Spinal cord (tissue), 9 donors: ENCODE measurements at regions not wholly inside any gene's neighbourhood (a gene's known extent, or its start where the extent isn't known, plus 50 kb on each side); places are given as distances from the start of the nearest gene placed in this dataset.
"Not testable (repeated sequence)": the region's sequence is repeated elsewhere in the genome, so short reads cannot be mapped to it uniquely, and the experiment has no call there.

Experiments
- DNase-seq, 6 donors: peaks; one replicate each; pipeline versions ENCODE4 v3.0.0 to v3.0.0-alpha.2; 2013 to 2015; ENCODE audit warnings: low spot score in 6 of 6, low read depth in 4 of 6
- H3K27ac ChIP-seq: one replicate; pipeline ENCODE4 v1.5.1; 2013; ENCODE audit warnings: low read depth, low read length, control low read depth
- H3K27me3 ChIP-seq: one replicate; pipeline ENCODE4 v1.6.1; 2013; ENCODE audit warnings: low read length; ENCODE audit not compliant: control insufficient read depth, insufficient read depth
- H3K36me3 ChIP-seq: one replicate; pipeline ENCODE4 v1.6.1; 2013; ENCODE audit warnings: low read length; ENCODE audit not compliant: control insufficient read depth, insufficient read depth
- H3K4me1 ChIP-seq: one replicate; pipeline ENCODE4 v1.6.1; 2013; ENCODE audit warnings: low read length; ENCODE audit not compliant: control insufficient read depth, insufficient read depth
- H3K4me3 ChIP-seq: one replicate; pipeline ENCODE4 v1.5.1; 2013; ENCODE audit warnings: low read depth, low read length, control low read depth
- H3K9me3 ChIP-seq: one replicate; pipeline ENCODE4 v1.6.1; 2013; ENCODE audit warnings: low read length; ENCODE audit not compliant: control insufficient read depth, insufficient read depth
- WGBS: methylation state at CpG from one replicate; pipeline ENCODE4 v1.1.5; 2013; ENCODE audit warnings: missing lambda C conversion rate; ENCODE audit not compliant: insufficient coverage; 5-methylcytosine and 5-hydroxymethylcytosine counted together
- donor health status: healthy.

DNA sequence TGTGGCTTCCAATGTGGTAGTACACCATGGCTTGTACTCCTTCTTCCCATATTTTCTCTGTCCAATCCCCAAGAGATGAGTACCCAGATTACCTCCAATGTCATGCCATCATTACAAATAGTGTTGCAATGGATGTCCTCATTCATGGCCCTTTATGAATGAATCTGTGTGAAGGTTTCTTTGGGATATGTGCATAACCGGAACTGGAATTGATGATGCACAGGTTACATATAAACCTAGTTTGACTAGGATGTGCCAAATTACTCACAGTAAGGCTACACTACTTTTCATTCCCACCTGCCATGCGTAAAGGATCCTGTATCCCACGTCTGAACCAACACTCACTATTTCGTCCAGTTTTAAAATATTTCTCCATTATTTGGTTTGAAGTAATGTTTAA lies 173.9 kb upstream of the CXCR4 start:
- H3K4me1 ChIP-seq: no peaks in the 10 kb centered on the region
- no CpG with 5 or more reads among the region's 4 CpGs for WGBS
- no peaks in the 10 kb centered on the region for H3K27me3 ChIP-seq
- no peaks in the 10 kb centered on the region for H3K36me3 ChIP-seq
- H3K4me3 ChIP-seq: no peak overlapping the region
- no peak overlapping the region for H3K27ac ChIP-seq
- H3K9me3 ChIP-seq: no peaks in the 10 kb centered on the region
- no peak for DNase-seq

GRCh38 chr2:136290326-136290725 lies 172.4 kb upstream of the CXCR4 start:
- Histone ChIP-seq H3K27me3 (no peaks in the 10 kb centered on the region), H3K9me3 (no peaks in the 10 kb centered on the region), H3K36me3 (no peaks in the 10 kb centered on the region), H3K4me1 (no peaks in the 10 kb centered on the region), H3K4me3 (no peak overlapping the region), H3K27ac (no peak overlapping the region)
- WGBS: no CpG with 5 or more reads among the region's 1 CpG
- no peak for DNase-seq

DNA sequence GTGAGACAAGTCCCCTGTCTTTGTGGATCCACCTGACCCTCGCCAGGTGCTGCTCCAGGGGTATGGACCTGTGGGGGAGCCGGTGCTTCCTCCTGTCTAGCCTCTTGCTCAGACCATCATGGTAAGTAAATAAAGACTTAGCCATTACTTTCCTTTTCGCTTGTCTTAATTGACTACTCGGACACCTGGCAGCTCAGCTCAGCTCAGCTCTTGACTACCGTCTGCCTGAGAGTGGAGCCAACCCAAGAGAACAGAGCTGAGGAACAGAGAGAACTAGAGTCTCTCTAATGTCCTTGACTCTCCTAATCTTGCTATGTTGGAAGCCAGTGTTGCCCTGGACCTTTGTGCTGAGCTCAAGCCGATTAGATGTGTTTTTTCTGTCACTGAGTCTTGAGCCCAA lies 170.3 kb upstream of the CXCR4 start:
- no peak for DNase-seq
- no peak overlapping the region for H3K27ac ChIP-seq
- H3K4me3 ChIP-seq: no peak overlapping the region
- WGBS: 92% methylated on average over 5 of the region's 6 CpGs
- H3K27me3 ChIP-seq: no peaks in the 10 kb centered on the region
- H3K36me3 ChIP-seq: no peaks in the 10 kb centered on the region
- no peaks in the 10 kb centered on the region for H3K4me1 ChIP-seq
- H3K9me3 ChIP-seq: no peaks in the 10 kb centered on the region

DNA sequence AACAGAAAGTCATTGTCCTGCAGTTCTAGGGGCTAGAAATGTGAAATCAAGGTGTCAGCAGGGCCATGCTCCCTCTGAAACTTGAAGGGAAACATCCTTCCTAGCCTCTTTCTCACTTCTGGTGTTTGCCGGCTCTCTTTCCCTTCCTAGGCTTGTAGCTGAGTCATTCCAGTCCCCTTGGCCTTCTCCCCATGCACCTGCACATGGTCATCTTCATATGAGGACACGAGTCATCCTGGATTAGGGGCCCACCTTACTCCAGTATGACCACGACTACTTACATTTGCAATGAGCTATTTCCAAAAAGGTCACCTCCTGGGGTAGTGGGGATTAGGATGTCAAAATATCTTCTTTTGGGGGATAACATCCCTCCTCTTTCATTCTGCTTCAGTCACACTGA lies 168.5 kb upstream of the CXCR4 start:
- Histone ChIP-seq H3K9me3 (no peaks in the 10 kb centered on the region), H3K4me3 (no peak overlapping the region), H3K27me3 (no peaks in the 10 kb centered on the region), H3K36me3 (no peaks in the 10 kb centered on the region), H3K27ac (no peak overlapping the region), H3K4me1 (peaks cover 6% of the 10 kb centered on the region)
- WGBS: 86% methylated on average over 1 of the region's 3 CpGs
- DNase-seq: no peak

GRCh38 chr2:136284226-136285119 lies 166.5 kb upstream of the CXCR4 start:
- no peaks in the 10 kb centered on the region for H3K36me3 ChIP-seq
- H3K9me3 ChIP-seq: no peaks in the 10 kb centered on the region
- peaks cover 6% of the 10 kb centered on the region for H3K4me1 ChIP-seq
- 79% methylated on average over 2 of the region's 4 CpGs for WGBS
- DNase-seq: no peak
- H3K27ac ChIP-seq: no peak overlapping the region
- no peaks in the 10 kb centered on the region for H3K27me3 ChIP-seq
- H3K4me3 ChIP-seq: no peak overlapping the region

DNA sequence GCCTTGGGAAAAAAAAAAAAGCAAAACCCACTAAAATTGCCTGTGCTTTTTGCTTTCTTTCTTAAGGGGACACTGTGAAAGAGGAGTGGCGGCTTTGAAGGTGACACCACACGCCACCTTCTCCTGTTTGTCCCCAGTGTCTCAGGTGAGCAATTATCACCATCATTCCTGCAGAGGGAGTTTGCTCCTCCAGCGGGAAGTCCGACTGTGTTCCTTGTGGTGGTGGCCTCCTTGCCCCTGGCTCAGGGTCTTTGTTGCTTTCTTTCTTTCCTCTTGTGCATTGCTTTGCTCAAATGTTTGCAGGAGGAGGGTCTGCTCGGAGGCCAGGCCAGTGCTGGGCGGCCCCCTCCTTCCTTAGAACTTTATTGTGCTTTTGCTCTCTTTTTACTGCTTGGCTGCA lies 164.3 kb upstream of the CXCR4 start:
- Histone ChIP-seq H3K27ac (no peak overlapping the region), H3K4me1 (peaks cover 6% of the 10 kb centered on the region), H3K27me3 (no peaks in the 10 kb centered on the region), H3K36me3 (no peaks in the 10 kb centered on the region), H3K4me3 (no peak overlapping the region), H3K9me3 (no peaks in the 10 kb centered on the region)
- 63% methylated on average over 2 of the region's 6 CpGs for WGBS
- DNase-seq: no peak

DNA sequence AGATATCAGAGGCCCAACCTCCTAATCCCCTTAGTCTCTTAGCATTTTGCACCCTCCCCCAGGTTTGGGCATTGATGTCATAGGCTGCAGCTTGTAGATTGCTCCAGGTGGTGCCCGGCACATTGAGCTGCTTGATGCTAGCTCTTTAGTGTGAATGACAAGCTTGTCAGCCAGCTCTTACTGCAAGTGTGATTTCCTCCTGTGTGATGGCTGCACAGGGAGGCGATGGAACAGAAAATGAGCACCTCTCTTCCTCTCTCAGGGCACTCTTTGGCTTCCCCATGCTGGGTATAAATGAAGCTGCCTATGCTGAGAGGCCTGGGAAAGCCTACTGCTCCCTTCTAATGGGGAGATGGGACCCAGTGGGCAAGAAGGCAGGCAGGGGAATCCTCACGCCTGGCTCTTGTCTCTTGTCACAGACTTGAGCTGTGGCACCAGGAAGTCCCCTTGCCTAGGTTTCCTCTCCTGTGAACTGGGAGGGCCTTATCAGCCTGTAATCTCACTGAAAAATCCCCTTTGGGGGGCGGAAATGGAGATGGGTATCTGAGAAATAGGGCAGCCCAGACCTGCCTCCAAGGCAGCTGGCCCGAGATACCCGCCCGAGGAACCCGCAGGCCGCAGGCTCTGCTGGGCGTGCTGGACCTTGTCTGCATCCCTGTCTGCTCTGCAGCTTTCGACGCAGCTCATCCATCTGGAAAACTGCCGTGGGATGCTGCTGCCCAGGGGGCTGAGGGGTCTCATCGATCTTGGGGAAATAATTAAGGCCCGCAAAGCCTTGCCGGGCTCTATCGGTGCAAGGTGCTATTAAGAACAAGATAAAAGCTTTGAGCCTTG lies 163.5 kb upstream of the CXCR4 start:
- Histone ChIP-seq H3K4me3 (no peak overlapping the region), H3K4me1 (peaks cover 6% of the 10 kb centered on the region), H3K9me3 (no peaks in the 10 kb centered on the region), H3K27ac (no peak overlapping the region), H3K36me3 (no peaks in the 10 kb centered on the region), H3K27me3 (no peaks in the 10 kb centered on the region)
- 65% methylated on average over 15 of the region's 17 CpGs for WGBS
- peak in 1 of 6 donors; percentile 47 for DNase-seq

GRCh38 chr2:136266346-136266745 lies 148.4 kb upstream of the CXCR4 start:
- H3K4me3 ChIP-seq, H3K27me3 ChIP-seq, H3K4me1 ChIP-seq, DNase-seq, H3K27ac ChIP-seq, H3K9me3 ChIP-seq, H3K36me3 ChIP-seq: not testable (repeated sequence)
- 44% methylated on average over 2 of the region's 4 CpGs for WGBS

GRCh38 chr2:136259551-136259950 lies 141.6 kb upstream of the CXCR4 start:
- Histone ChIP-seq H3K36me3 (no peaks in the 10 kb centered on the region), H3K27me3 (no peaks in the 10 kb centered on the region), H3K27ac (no peak overlapping the region), H3K4me3 (no peak overlapping the region), H3K4me1 (no peaks in the 10 kb centered on the region), H3K9me3 (no peaks in the 10 kb centered on the region)
- 80% methylated on average over 1 of the region's 3 CpGs for WGBS
- no peak for DNase-seq
